ENCODE measurements at regions not wholly inside any gene's neighbourhood (a gene's known extent, or its start where the extent isn't known, plus 50 kb on each side); places are given as distances from the start of the nearest gene placed in this dataset.
A peak's percentile ranks its signal among the peaks of the same experiment; 100 is the strongest.

GRCh38 chr5:8844847-8845246 lies 701.0 kb downstream of the SEMA5A start:
- H3K4me2 ChIP-seq, result no peak overlapping the region
- WGBS (ENCODE audit: low lambda C conversion rate, missing lambda C conversion rate), result 89% methylated on average over 6 of the region's 6 CpGs
- no peaks in the 10 kb centered on the region for H4K20me1 ChIP-seq (ENCODE audit: insufficient read depth, poor library complexity, severe bottlenecking)
- no peaks in the 10 kb centered on the region for H3K9me2 ChIP-seq (replicated peaks; ENCODE audit: insufficient read depth)
- no peak for DNase-seq (ENCODE audit: low spot score)
- H3K4me3 ChIP-seq, result no peak overlapping the region
- peak overlapping the region; percentile 56 for H3K27ac ChIP-seq
- H3K4me1 ChIP-seq (ENCODE audit: insufficient read depth), result peaks cover 12% of the 10 kb centered on the region
- TF ChIP-seq EZH2 (IDR thresholded peaks at IDR 0.05; ENCODE audit: borderline replicate concordance) (no peak), EZH2phosphoT487 (IDR thresholded peaks at IDR 0.05; ENCODE audit: low read depth, severe bottlenecking, unreplicated experiment) (no peak), CTCF (IDR thresholded peaks at IDR 0.05; ENCODE audit: poor library complexity) (no peak)
- no peaks in the 10 kb centered on the region for H3K27me3 ChIP-seq
- no peaks in the 10 kb centered on the region for H3K79me2 ChIP-seq
- H2AFZ ChIP-seq, result peak overlapping the region; percentile 56
- H3K9me3 ChIP-seq (ENCODE audit: low read depth), result no peaks in the 10 kb centered on the region
- H3K36me3 ChIP-seq (replicated peaks; ENCODE audit: insufficient read depth, low read depth), result no peaks in the 10 kb centered on the region

DNA sequence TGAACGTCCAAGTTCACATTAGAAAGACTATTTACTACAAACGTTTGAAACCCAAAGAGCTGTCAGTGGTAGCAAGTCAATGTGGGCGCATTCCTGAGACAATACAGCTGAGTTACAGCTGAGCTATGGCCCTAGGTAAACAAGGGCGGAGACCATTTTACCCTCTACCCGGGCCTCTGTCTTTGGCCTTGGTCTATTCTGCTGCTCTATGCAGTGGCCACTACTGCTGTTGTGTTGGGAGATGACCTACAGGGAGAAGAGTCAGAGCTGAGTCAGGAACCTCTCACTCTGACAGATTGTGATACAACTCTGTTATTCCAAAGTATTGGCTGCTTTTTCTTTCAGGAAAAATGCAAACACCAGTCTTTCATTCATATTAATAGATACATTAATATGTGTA lies 700.6 kb downstream of the SEMA5A start:
- Histone ChIP-seq H3K27me3 (no peaks in the 10 kb centered on the region), H3K27ac (peak overlapping the region; percentile 56), H2AFZ (no peak overlapping the region), H3K4me1 (ENCODE audit: insufficient read depth) (peaks cover 12% of the 10 kb centered on the region), H3K36me3 (replicated peaks; ENCODE audit: insufficient read depth, low read depth) (no peaks in the 10 kb centered on the region), H3K4me3 (no peak overlapping the region), H3K9me2 (replicated peaks; ENCODE audit: insufficient read depth) (no peaks in the 10 kb centered on the region), H3K4me2 (no peak overlapping the region), H3K79me2 (no peaks in the 10 kb centered on the region), H3K9me3 (ENCODE audit: low read depth) (no peaks in the 10 kb centered on the region), H4K20me1 (ENCODE audit: insufficient read depth, poor library complexity, severe bottlenecking) (no peaks in the 10 kb centered on the region)
- 80% methylated on average over 5 of the region's 5 CpGs for WGBS (ENCODE audit: low lambda C conversion rate, missing lambda C conversion rate)
- DNase-seq (ENCODE audit: low spot score), result no peak
- TF ChIP-seq CTCF (IDR thresholded peaks at IDR 0.05; ENCODE audit: poor library complexity) (no peak), EZH2 (IDR thresholded peaks at IDR 0.05; ENCODE audit: borderline replicate concordance) (no peak), EZH2phosphoT487 (IDR thresholded peaks at IDR 0.05; ENCODE audit: low read depth, severe bottlenecking, unreplicated experiment) (no peak)

GRCh38 chr5:8848366-8848765 lies 697.5 kb downstream of the SEMA5A start:
- Histone ChIP-seq H3K27me3 (no peaks in the 10 kb centered on the region), H2AFZ (no peak overlapping the region), H3K4me2 (no peak overlapping the region), H3K79me2 (no peaks in the 10 kb centered on the region), H3K4me3 (no peak overlapping the region), H3K27ac (no peak overlapping the region), H4K20me1 (ENCODE audit: insufficient read depth, poor library complexity, severe bottlenecking) (no peaks in the 10 kb centered on the region), H3K9me3 (ENCODE audit: low read depth) (no peaks in the 10 kb centered on the region), H3K9me2 (replicated peaks; ENCODE audit: insufficient read depth) (no peaks in the 10 kb centered on the region), H3K4me1 (ENCODE audit: insufficient read depth) (peaks cover 12% of the 10 kb centered on the region), H3K36me3 (replicated peaks; ENCODE audit: insufficient read depth, low read depth) (no peaks in the 10 kb centered on the region)
- DNase-seq (ENCODE audit: low spot score), result no peak
- 80% methylated on average over 7 of the region's 7 CpGs for WGBS (ENCODE audit: low lambda C conversion rate, missing lambda C conversion rate)
- TF ChIP-seq CTCF (IDR thresholded peaks at IDR 0.05; ENCODE audit: poor library complexity) (no peak), EZH2 (IDR thresholded peaks at IDR 0.05; ENCODE audit: borderline replicate concordance) (no peak), EZH2phosphoT487 (IDR thresholded peaks at IDR 0.05; ENCODE audit: low read depth, severe bottlenecking, unreplicated experiment) (no peak)
